ENCODE measurements at regions not wholly inside any gene's neighbourhood (a gene's known extent, or its start where the extent isn't known, plus 50 kb on each side); places are given as distances from the start of the nearest gene placed in this dataset.

- TF ChIP-seq, protein P1, sequence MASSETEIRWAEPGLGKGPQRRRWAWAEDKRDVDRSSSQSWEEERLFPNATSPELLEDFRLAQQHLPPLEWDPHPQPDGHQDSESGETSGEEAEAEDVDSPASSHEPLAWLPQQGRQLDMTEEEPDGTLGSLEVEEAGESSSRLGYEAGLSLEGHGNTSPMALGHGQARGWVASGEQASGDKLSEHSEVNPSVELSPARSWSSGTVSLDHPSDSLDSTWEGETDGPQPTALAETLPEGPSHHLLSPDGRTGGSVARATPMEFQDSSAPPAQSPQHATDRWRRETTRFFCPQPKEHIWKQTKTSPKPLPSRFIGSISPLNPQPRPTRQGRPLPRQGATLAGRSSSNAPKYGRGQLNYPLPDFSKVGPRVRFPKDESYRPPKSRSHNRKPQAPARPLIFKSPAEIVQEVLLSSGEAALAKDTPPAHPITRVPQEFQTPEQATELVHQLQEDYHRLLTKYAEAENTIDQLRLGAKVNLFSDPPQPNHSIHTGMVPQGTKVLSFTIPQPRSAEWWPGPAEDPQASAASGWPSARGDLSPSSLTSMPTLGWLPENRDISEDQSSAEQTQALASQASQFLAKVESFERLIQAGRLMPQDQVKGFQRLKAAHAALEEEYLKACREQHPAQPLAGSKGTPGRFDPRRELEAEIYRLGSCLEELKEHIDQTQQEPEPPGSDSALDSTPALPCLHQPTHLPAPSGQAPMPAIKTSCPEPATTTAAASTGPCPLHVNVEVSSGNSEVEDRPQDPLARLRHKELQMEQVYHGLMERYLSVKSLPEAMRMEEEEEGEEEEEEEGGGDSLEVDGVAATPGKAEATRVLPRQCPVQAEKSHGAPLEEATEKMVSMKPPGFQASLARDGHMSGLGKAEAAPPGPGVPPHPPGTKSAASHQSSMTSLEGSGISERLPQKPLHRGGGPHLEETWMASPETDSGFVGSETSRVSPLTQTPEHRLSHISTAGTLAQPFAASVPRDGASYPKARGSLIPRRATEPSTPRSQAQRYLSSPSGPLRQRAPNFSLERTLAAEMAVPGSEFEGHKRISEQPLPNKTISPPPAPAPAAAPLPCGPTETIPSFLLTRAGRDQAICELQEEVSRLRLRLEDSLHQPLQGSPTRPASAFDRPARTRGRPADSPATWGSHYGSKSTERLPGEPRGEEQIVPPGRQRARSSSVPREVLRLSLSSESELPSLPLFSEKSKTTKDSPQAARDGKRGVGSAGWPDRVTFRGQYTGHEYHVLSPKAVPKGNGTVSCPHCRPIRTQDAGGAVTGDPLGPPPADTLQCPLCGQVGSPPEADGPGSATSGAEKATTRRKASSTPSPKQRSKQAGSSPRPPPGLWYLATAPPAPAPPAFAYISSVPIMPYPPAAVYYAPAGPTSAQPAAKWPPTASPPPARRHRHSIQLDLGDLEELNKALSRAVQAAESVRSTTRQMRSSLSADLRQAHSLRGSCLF (CRISPR knock-in tag; IDR thresholded peaks at IDR 0.05; ENCODE audit: borderline replicate concordance) = no peak
- no peak for TF ChIP-seq HDAC2 (CRISPR knock-in tag; IDR thresholded peaks at IDR 0.05)
Measured at GRCh38 chr20:22307409-22307808, 277.0 kb downstream of the FOXA2 start (continued).

- no peak for ATAC-seq
- Histone ChIP-seq H3K36me3 (replicated peaks in 1 of 2; ENCODE audit: control insufficient read depth in 1 of 2, insufficient read depth in 2 of 2, low read length in 2 of 2) (no peaks in the 10 kb centered on the region), H3K4me2 (ENCODE audit: low read depth, low read length) (no peak overlapping the region), H3K27me3 (ENCODE audit: control insufficient read depth in 1 of 2, insufficient read depth in 2 of 2, low read length in 2 of 2) (peaks cover 0 to 7% of the 10 kb centered on the region in 2 experiments; a peak in 1 of 5 replicates), H4K20me1 (ENCODE audit: insufficient read depth, low read length) (no peaks in the 10 kb centered on the region), H3K79me2 (ENCODE audit: insufficient read depth, low read length) (no peaks in the 10 kb centered on the region), H3K9ac (ENCODE audit: insufficient read depth, low read depth, low read length) (no peak overlapping the region), H3K27ac (ENCODE audit: extremely low read length, insufficient read depth, low read length) (no peak overlapping the region), H3K9me3 (ENCODE audit: low read length) (no peaks in the 10 kb centered on the region), H2AFZ (ENCODE audit: low read length) (no peak overlapping the region), H3K4me3 (replicated peaks in 1 of 3; ENCODE audit: insufficient read depth in 1 of 3, low read depth in 2 of 3, low read length in 3 of 3) (no peak overlapping the region), H3K4me1 (ENCODE audit: insufficient read depth, low read length) (no peaks in the 10 kb centered on the region)
- in situ Hi-C loops (cut with HindIII; ENCODE audit: extremely low pct_ligation_motif_present, low pct_unique_long_range_greater_than_20kb) (loop anchor here (10.0 kb wide), 1 partner anchor 501 kb away; no protein-coding TSS in a partner anchor), intact Hi-C loops (cut with micrococcal nuclease; ENCODE audit: unreplicated experiment) (no loop called here)
- TF ChIP-seq SMAD9 (CRISPR knock-in tag; IDR thresholded peaks at IDR 0.05) = no peak
- TF ChIP-seq SMARCC2 (IDR thresholded peaks at IDR 0.05) = no peak
- no peak for TF ChIP-seq CREM (IDR thresholded peaks at IDR 0.05)
- TF ChIP-seq CREM (CRISPR knock-in tag; IDR thresholded peaks at IDR 0.05) = no peak
- ChIA-PET POLR2A (no interaction called here), CTCF (ENCODE audit: low intra/inter-chr PET ratio, low total read pairs) (no interaction called here)
- no TSS peak for BruUV-seq (replicated peaks)
- no peak for FAIRE-seq
- WGBS (ENCODE audit: low lambda C conversion rate) = 1% methylated on average over 2 of the region's 2 CpGs
- no peak for DNase-seq (ENCODE audit: low spot score)
Measured at GRCh38 chr20:22305381-22305780, 279.0 kb downstream of the FOXA2 start.

All from HepG2 (cell line).